A673 (cell line): ENCODE measurements at regions not wholly inside any gene's neighbourhood (a gene's known extent, or its start where the extent isn't known, plus 50 kb on each side); places are given as distances from the start of the nearest gene placed in this dataset.

Source experiments
- CTCF ChIP-seq: fragments of 300-800, 200-600 bp; sonication (generic); conservative IDR thresholded peaks from 2 replicates; pipeline ENCODE4 v1.5.1; 2017; ENCODE audit warnings: low read depth, mild to moderate bottlenecking, antibody characterized with exemption, low read length, moderate library complexity, mixed read lengths
- EZH2 ChIP-seq: fragments of 200-600 bp; sonication (generic); IDR thresholded peaks from 2 replicates; pipeline ENCODE4 v1.6.1; 2017; ENCODE audit warnings: borderline replicate concordance, low read depth, mild to moderate bottlenecking, mixed read lengths, antibody characterized with exemption, low read length; ENCODE audit not compliant: poor library complexity, severe bottlenecking

GRCh38 chr2:3902131-3902530 lies 198.8 kb downstream of the DCDC2C start:
- TF ChIP-seq CTCF, result no peak
- TF ChIP-seq EZH2, result no peak
